ENCODE measurements at regions not wholly inside any gene's neighbourhood (a gene's known extent, or its start where the extent isn't known, plus 50 kb on each side); places are given as distances from the start of the nearest gene placed in this dataset.

- Histone ChIP-seq H3K9me3 (no peaks in the 10 kb centered on the region), H3K4me1 (no peaks in the 10 kb centered on the region), H3K36me3 (no peaks in the 10 kb centered on the region), H3K4me3 (no peak overlapping the region), H3K27me3 (no peaks in the 10 kb centered on the region), H3K27ac (no peak overlapping the region)
- intact Hi-C loops (cut with DNase I) = no loop called here
- no peak for TF ChIP-seq CTCF (IDR thresholded peaks at IDR 0.05)
- no peak for DNase-seq (ENCODE audit: low spot score in 2 of 2)
Measured at GRCh38 chr7:89661876-89662275, 492.4 kb upstream of the STEAP1 start.

- intact Hi-C loops (cut with DNase I) = no loop called here
- Histone ChIP-seq H3K27ac (no peak overlapping the region), H3K4me1 (no peaks in the 10 kb centered on the region), H3K27me3 (no peaks in the 10 kb centered on the region), H3K36me3 (no peaks in the 10 kb centered on the region), H3K9me3 (no peaks in the 10 kb centered on the region), H3K4me3 (no peak overlapping the region)
- no peak for TF ChIP-seq CTCF (IDR thresholded peaks at IDR 0.05)
- DNase-seq (ENCODE audit: low spot score in 2 of 2) = no peak
Measured at GRCh38 chr7:89666136-89666835, 488.0 kb upstream of the STEAP1 start.

GRCh38 chr7:89680161-89680560, 474.1 kb upstream of the STEAP1 start:
- TF ChIP-seq CTCF (IDR thresholded peaks at IDR 0.05) = no peak

GRCh38 chr7:89681448-89681847, 472.8 kb upstream of the STEAP1 start:
- intact Hi-C loops (cut with DNase I) = no loop called here
- H3K36me3 ChIP-seq = no peaks in the 10 kb centered on the region

More at GRCh38 chr7:89680161-89680560, 474.1 kb upstream of the STEAP1 start:
- Histone ChIP-seq H3K4me1 (no peaks in the 10 kb centered on the region), H3K27me3 (no peaks in the 10 kb centered on the region), H3K27ac (no peak overlapping the region), H3K36me3 (no peaks in the 10 kb centered on the region), H3K9me3 (no peaks in the 10 kb centered on the region), H3K4me3 (no peak overlapping the region)
- intact Hi-C loops (cut with DNase I) = no loop called here
- DNase-seq (ENCODE audit: low spot score in 2 of 2) = no peak

GRCh38 chr7:89685287-89685686, 469.0 kb upstream of the STEAP1 start:
- Histone ChIP-seq H3K36me3 (no peaks in the 10 kb centered on the region), H3K4me3 (no peak overlapping the region), H3K4me1 (no peaks in the 10 kb centered on the region), H3K27me3 (no peaks in the 10 kb centered on the region), H3K9me3 (no peaks in the 10 kb centered on the region), H3K27ac (no peak overlapping the region)
- no peak for DNase-seq (ENCODE audit: low spot score in 2 of 2)
- intact Hi-C loops (cut with DNase I) = no loop called here
- no peak for TF ChIP-seq CTCF (IDR thresholded peaks at IDR 0.05)

More at GRCh38 chr7:89681448-89681847, 472.8 kb upstream of the STEAP1 start:
- no peak for TF ChIP-seq CTCF (IDR thresholded peaks at IDR 0.05)
- no peak overlapping the region for H3K27ac ChIP-seq
- no peaks in the 10 kb centered on the region for H3K27me3 ChIP-seq
- no peaks in the 10 kb centered on the region for H3K9me3 ChIP-seq
- no peak for DNase-seq (ENCODE audit: low spot score in 2 of 2)
- no peaks in the 10 kb centered on the region for H3K4me1 ChIP-seq
- no peak overlapping the region for H3K4me3 ChIP-seq

GRCh38 chr7:89687211-89687610, 467.1 kb upstream of the STEAP1 start:
- intact Hi-C loops (cut with DNase I) = no loop called here
- Histone ChIP-seq H3K27me3 (no peaks in the 10 kb centered on the region), H3K36me3 (no peaks in the 10 kb centered on the region), H3K9me3 (no peaks in the 10 kb centered on the region), H3K4me3 (no peak overlapping the region), H3K4me1 (no peaks in the 10 kb centered on the region), H3K27ac (no peak overlapping the region)
- TF ChIP-seq CTCF (IDR thresholded peaks at IDR 0.05) = no peak
- no peak for DNase-seq (ENCODE audit: low spot score in 2 of 2)

Data from ascending aorta (tissue), 2 donors.